IgD-negative memory B cell (primary cell): ENCODE measurements at regions not wholly inside any gene's neighbourhood (a gene's known extent, or its start where the extent isn't known, plus 50 kb on each side); places are given as distances from the start of the nearest gene placed in this dataset.

ENCODE experiments used
- H3K27ac Mint-ChIP-seq, 3 donors: one replicate each; pipeline ENCODE4 v1.8.0; 2020 to 2022; ENCODE audit warnings: mild to moderate bottlenecking in 3 of 3, mixed read lengths in 3 of 3, moderate library complexity in 1 of 3
- H3K27me3 Mint-ChIP-seq: one replicate; pipeline ENCODE4 v1.8.0; 2021; ENCODE audit warnings: mixed read lengths
- H3K36me3 Mint-ChIP-seq: one replicate; pipeline ENCODE4 v1.8.0; 2020; ENCODE audit warnings: mild to moderate bottlenecking, mixed read lengths
- H3K4me1 Mint-ChIP-seq, 3 donors: one replicate each; pipeline ENCODE4 v1.8.0; 2020 to 2022; ENCODE audit warnings: mixed read lengths in 3 of 3, mild to moderate bottlenecking in 1 of 3
- H3K4me3 Mint-ChIP-seq, 4 donors: one replicate each; pipeline ENCODE4 v1.8.0; 2020 to 2022; ENCODE audit warnings: mild to moderate bottlenecking in 4 of 4, mixed read lengths in 4 of 4, moderate library complexity in 3 of 4
- H3K9me3 Mint-ChIP-seq, 3 donors: one replicate each; pipeline ENCODE4 v1.8.0; 2020 to 2021; ENCODE audit warnings: mixed read lengths in 3 of 3, mild to moderate bottlenecking in 1 of 3

GRCh38 chr12:19021240-19021639 is 108.3 kb upstream of the PLEKHA5 start:
- Mint-ChIP-seq H3K36me3 (no peaks in the 10 kb centered on the region), H3K27ac (no peak overlapping the region), H3K9me3 (peaks cover 1 to 8% (median 2%) of the 10 kb centered on the region in 3 donors), H3K4me1 (no peaks in the 10 kb centered on the region), H3K4me3 (no peak overlapping the region), H3K27me3 (no peaks in the 10 kb centered on the region)

DNA sequence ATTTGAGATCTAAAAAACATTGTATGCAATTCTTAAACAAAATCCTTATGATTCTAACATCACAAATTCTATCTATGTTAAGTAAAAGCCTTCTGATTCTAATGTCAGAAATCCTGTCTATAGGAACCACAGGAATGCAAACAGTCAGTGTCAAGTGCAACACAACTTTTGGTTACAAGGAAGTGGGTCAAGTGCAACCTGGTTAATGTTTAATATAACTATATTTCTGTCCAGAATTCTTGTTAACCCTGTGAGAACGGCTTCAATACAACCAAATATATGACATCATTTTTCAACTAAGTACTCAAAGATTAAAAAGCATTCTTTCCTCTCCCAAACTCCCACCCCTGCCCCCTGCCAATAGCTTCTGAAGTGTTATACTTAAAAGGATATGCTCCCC is 107.9 kb upstream of the PLEKHA5 start:
- H3K9me3 Mint-ChIP-seq: peaks cover 1 to 4% (median 2%) of the 10 kb centered on the region in 3 donors
- H3K27me3 Mint-ChIP-seq: no peaks in the 10 kb centered on the region
- H3K36me3 Mint-ChIP-seq: no peaks in the 10 kb centered on the region
- H3K4me3 Mint-ChIP-seq: no peak overlapping the region
- no peaks in the 10 kb centered on the region for H3K4me1 Mint-ChIP-seq
- no peak overlapping the region for H3K27ac Mint-ChIP-seq

GRCh38 chr12:19025582-19025981 is 104.0 kb upstream of the PLEKHA5 start:
- Mint-ChIP-seq H3K4me1 (no peaks in the 10 kb centered on the region), H3K9me3 (peaks cover 0 to 5% (median 2%) of the 10 kb centered on the region in 3 donors), H3K4me3 (no peak overlapping the region), H3K27me3 (no peaks in the 10 kb centered on the region), H3K27ac (no peak overlapping the region), H3K36me3 (no peaks in the 10 kb centered on the region)

DNA sequence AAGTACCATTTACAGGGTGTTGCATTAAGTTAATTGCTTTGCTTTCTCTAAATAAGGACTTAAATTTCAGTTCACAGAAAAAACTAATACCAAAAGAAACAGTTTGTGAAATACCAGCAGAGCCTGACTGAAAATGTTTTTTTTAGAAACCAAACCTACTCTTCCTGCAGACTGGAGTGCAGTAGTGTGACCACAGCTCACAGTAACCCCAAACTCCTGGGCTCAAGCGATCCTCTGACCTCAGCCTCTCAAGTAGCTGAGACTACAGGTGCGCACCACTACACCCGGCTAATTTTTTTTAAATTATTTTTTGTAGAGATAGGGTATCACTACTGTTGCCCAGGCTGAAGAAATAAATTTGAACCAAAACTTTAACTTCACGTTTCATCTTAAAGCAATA is 103.5 kb upstream of the PLEKHA5 start:
- H3K36me3 Mint-ChIP-seq: no peaks in the 10 kb centered on the region
- H3K4me3 Mint-ChIP-seq: no peak overlapping the region
- H3K27ac Mint-ChIP-seq: no peak overlapping the region
- H3K9me3 Mint-ChIP-seq: peaks cover 0 to 5% (median 1%) of the 10 kb centered on the region in 3 donors
- H3K27me3 Mint-ChIP-seq: no peaks in the 10 kb centered on the region
- no peaks in the 10 kb centered on the region for H3K4me1 Mint-ChIP-seq

DNA sequence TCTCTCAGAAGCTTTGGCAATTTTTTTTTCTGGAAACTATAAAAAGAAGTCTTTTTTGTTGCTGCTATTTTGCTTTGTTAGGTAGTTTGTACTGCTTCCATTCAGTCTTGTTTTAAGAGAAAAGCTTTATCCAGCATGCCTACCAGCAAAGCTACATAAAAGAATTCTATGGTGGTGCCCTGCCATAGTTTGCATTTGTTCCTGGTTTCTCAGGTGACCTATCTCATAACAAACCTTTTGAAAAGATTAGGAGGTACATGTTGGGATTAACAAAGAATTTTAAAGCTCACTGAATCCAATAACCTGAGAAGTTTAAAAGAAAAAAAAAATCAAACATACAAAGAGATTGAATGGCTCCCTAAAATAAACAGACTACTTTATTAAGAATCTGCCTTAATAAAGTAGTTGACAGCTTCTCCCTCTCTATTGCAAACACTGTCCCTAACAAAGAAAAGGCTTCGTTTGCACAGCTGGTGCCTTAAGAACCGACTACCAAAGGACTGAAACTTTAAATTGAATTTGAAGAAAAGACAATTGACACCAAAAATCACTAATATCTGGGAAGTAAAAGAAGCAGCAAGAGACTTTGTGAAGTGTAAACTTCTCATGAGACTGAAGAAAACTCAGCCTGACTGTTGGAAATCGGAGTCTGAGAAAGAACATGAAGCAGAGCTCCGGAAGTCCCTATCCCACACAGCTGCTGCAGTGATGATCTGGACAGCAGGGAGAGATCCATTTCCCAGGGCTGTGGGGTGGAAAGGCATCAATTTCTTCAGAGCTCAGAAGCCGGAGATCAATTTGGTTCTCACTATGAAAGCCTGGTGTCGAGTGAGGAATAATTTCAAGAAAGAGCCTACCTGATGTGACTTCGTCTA is 102.7 kb upstream of the PLEKHA5 start:
- Mint-ChIP-seq H3K9me3 (peaks cover 0 to 8% (median 7%) of the 10 kb centered on the region in 3 donors), H3K27ac (no peak overlapping the region), H3K36me3 (no peaks in the 10 kb centered on the region), H3K4me1 (no peaks in the 10 kb centered on the region), H3K27me3 (no peaks in the 10 kb centered on the region), H3K4me3 (no peak overlapping the region)

DNA sequence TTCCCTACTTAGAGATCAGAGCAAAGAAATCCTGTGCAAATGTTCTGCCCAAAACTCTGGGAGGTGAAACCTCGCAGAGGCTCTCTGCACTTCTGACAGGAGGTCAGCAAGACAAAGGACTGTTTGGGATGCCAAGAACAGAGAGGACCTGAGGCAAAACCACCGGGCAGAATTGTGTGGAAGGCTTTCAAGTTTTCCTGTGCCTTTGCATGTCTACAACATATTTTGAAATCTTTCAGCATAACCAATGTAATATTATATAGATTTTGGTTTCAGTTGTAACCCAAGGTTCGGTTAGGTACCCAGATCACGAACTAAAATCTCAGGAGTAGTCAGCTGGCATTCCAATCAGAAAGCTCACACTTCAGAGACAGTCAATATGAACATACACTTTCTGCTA is 99.4 kb upstream of the PLEKHA5 start:
- Mint-ChIP-seq H3K9me3 (peaks cover 7 to 27% (median 9%) of the 10 kb centered on the region in 3 donors), H3K27me3 (no peaks in the 10 kb centered on the region), H3K4me3 (no peak overlapping the region), H3K4me1 (no peaks in the 10 kb centered on the region), H3K27ac (no peak overlapping the region), H3K36me3 (no peaks in the 10 kb centered on the region)

- H3K27me3 Mint-ChIP-seq: no peaks in the 10 kb centered on the region
- H3K4me1 Mint-ChIP-seq: no peaks in the 10 kb centered on the region
- H3K9me3 Mint-ChIP-seq: peaks cover 7 to 27% (median 11%) of the 10 kb centered on the region in 3 donors
- H3K4me3 Mint-ChIP-seq: no peak overlapping the region
- H3K36me3 Mint-ChIP-seq: no peaks in the 10 kb centered on the region
- no peak overlapping the region for H3K27ac Mint-ChIP-seq
These were observed 98.9 kb upstream of the PLEKHA5 start for GRCh38 chr12:19030603-19031002.

DNA sequence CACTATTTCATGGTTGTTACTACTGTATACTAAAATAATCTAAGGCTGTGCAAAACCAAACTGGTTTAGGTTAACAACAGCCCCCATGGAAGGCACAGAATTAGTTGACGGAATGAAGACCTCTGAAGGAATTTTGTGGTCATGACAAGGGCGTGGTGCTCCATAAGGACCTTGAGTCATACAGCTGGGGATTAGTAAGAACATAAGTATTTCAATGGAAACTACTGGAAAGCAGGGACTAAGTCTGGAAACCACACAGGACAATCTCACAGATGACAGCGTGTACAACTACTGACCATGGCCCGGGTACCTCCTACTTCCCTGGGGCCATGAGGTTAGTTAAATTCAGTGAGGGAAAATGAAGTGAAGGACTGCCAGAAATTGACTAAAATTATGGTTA is 98.5 kb upstream of the PLEKHA5 start:
- Mint-ChIP-seq H3K9me3 (peaks cover 7 to 27% (median 11%) of the 10 kb centered on the region in 3 donors), H3K27me3 (no peaks in the 10 kb centered on the region), H3K27ac (no peak overlapping the region), H3K4me3 (no peak overlapping the region), H3K36me3 (no peaks in the 10 kb centered on the region), H3K4me1 (no peaks in the 10 kb centered on the region)

DNA sequence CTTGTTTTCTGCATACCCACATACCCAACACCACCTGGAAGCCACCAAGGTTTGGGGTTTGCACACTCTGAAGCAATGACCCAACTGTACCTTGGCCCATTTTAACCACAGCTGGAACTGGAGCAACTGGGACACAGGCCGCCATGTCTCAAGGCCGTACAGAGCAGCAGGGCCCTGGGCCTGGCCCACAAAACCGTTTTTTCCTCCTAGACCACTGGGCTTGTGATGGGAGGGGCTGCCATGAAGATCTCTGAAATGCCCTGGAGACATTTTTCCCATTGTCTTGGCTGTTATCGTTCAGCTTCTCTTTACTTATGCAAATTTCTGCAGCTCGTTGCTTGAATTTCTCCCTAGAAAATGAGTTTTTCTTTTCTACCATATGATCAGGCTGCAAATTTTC is 96.7 kb upstream of the PLEKHA5 start:
- peaks cover 7 to 27% (median 11%) of the 10 kb centered on the region in 3 donors for H3K9me3 Mint-ChIP-seq
- H3K27ac Mint-ChIP-seq: no peak overlapping the region
- no peak overlapping the region for H3K4me3 Mint-ChIP-seq
- no peaks in the 10 kb centered on the region for H3K27me3 Mint-ChIP-seq
- H3K4me1 Mint-ChIP-seq: no peaks in the 10 kb centered on the region
- no peaks in the 10 kb centered on the region for H3K36me3 Mint-ChIP-seq

DNA sequence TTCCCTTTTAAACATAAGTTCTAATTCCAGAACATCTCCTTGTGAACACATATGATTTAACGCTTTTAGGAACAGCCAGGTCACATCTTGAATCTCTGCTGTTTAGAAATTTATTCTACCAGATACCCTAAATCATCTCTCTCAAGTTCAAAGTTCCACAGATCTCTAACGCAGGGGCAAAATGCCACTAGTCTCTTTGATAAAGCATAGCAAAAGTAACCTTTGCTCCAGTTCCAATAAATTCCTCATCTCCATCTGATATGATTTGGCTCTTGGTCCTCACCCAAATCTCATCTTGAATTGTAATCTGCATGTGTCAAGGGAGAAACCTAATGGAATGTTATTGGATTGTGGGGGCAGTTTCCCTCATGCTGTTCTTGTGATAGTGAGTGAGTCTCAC is 96.3 kb upstream of the PLEKHA5 start:
- Mint-ChIP-seq H3K4me3 (no peak overlapping the region), H3K27me3 (no peaks in the 10 kb centered on the region), H3K36me3 (no peaks in the 10 kb centered on the region), H3K27ac (no peak overlapping the region), H3K9me3 (peaks cover 7 to 26% (median 11%) of the 10 kb centered on the region in 3 donors), H3K4me1 (no peaks in the 10 kb centered on the region)

- Mint-ChIP-seq H3K4me1 (no peaks in the 10 kb centered on the region), H3K36me3 (no peaks in the 10 kb centered on the region), H3K9me3 (peaks cover 7 to 22% (median 11%) of the 10 kb centered on the region in 3 donors), H3K27me3 (no peaks in the 10 kb centered on the region), H3K4me3 (no peak overlapping the region), H3K27ac (no peak overlapping the region)
These were observed 94.6 kb upstream of the PLEKHA5 start for GRCh38 chr12:19034937-19035336.

- Mint-ChIP-seq H3K4me3 (no peak overlapping the region), H3K4me1 (no peaks in the 10 kb centered on the region), H3K27ac (no peak overlapping the region), H3K36me3 (no peaks in the 10 kb centered on the region), H3K9me3 (peaks cover 7 to 22% (median 11%) of the 10 kb centered on the region in 3 donors), H3K27me3 (peaks cover 1% of the 10 kb centered on the region)
These were observed 94.0 kb upstream of the PLEKHA5 start for GRCh38 chr12:19035536-19035935.

- H3K4me3 Mint-ChIP-seq: no peak overlapping the region
- H3K27ac Mint-ChIP-seq: no peak overlapping the region
- H3K27me3 Mint-ChIP-seq: peaks cover 1% of the 10 kb centered on the region
- H3K36me3 Mint-ChIP-seq: no peaks in the 10 kb centered on the region
- H3K4me1 Mint-ChIP-seq: no peaks in the 10 kb centered on the region
- H3K9me3 Mint-ChIP-seq: peaks cover 0 to 19% (median 11%) of the 10 kb centered on the region in 3 donors
These were observed 92.7 kb upstream of the PLEKHA5 start for GRCh38 chr12:19036673-19037357.

- Mint-ChIP-seq H3K27ac (no peak overlapping the region), H3K4me3 (no peak overlapping the region), H3K27me3 (peaks cover 1% of the 10 kb centered on the region), H3K36me3 (no peaks in the 10 kb centered on the region), H3K4me1 (no peaks in the 10 kb centered on the region), H3K9me3 (peaks cover 0 to 11% (median 9%) of the 10 kb centered on the region in 3 donors)
These were observed 91.3 kb upstream of the PLEKHA5 start for GRCh38 chr12:19038209-19038608.

GRCh38 chr12:19039515-19039914 is 90.0 kb upstream of the PLEKHA5 start:
- no peak overlapping the region for H3K27ac Mint-ChIP-seq
- H3K4me1 Mint-ChIP-seq: no peaks in the 10 kb centered on the region
- H3K27me3 Mint-ChIP-seq: peaks cover 1% of the 10 kb centered on the region
- no peak overlapping the region for H3K4me3 Mint-ChIP-seq
- H3K9me3 Mint-ChIP-seq: peaks cover 2 to 6% (median 3%) of the 10 kb centered on the region in 3 donors
- no peaks in the 10 kb centered on the region for H3K36me3 Mint-ChIP-seq
